Liver (tissue), 3 donors: ENCODE measurements at regions not wholly inside any gene's neighbourhood (a gene's known extent, or its start where the extent isn't known, plus 50 kb on each side); places are given as distances from the start of the nearest gene placed in this dataset.

Experiments
- FOXA1 ChIP-seq: IDR thresholded peaks from 2 replicates; pipeline ENCODE4 v1.6.1; 2016; ENCODE audit warnings: antibody characterized with exemption
- JUND ChIP-seq, 2 donors: IDR thresholded peaks; 2 replicates each; pipeline ENCODE4 v1.6.1; 2016; ENCODE audit warnings: antibody characterized with exemption in 2 of 2
- TAF1 ChIP-seq: conservative IDR thresholded peaks from 2 replicates; pipeline ENCODE4 v1.6.1; 2016; ENCODE audit warnings: antibody characterized with exemption, mild to moderate bottlenecking
- TF ChIP-seq, protein P1 (sequence below): fragments of 150-350 bp; IDR thresholded peaks from 2 replicates; pipeline ENCODE4 v1.5.1; 2017; ENCODE audit warnings: improper control_type of control experiment, low read depth, low read length; ENCODE audit not compliant: missing input control
- TF ChIP-seq, protein P2 (sequence below): IDR thresholded peaks from 2 replicates; pipeline ENCODE4 v1.6.1; 2016; ENCODE audit warnings: antibody characterized with exemption
- TF ChIP-seq, protein P3 (sequence below): IDR thresholded peaks from 2 replicates; pipeline ENCODE4 v1.6.1; 2016; ENCODE audit warnings: antibody characterized with exemption
- donor health status: healthy.
- donor health status: healthy.

DNA sequence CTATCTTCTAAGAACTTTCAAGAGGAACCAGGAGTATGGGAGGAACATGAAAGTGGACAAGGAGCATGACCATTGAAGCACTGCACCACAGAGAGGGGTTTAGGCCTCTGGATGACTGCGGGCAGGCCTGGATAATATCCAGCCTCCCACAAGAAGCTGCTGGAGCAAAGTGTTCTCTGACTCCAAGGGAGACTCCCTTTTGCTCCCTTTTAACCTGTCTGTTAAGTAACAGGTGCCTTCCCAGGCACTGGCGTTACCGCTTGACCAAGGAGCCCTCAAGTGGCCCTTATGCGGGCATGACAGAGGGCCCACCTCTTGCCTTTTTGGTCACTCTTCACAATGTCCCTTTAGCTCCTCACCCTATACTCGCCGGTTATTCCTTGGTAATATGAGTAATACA is 666.2 kb downstream of the SLITRK6 start:
- TF ChIP-seq, protein P1, sequence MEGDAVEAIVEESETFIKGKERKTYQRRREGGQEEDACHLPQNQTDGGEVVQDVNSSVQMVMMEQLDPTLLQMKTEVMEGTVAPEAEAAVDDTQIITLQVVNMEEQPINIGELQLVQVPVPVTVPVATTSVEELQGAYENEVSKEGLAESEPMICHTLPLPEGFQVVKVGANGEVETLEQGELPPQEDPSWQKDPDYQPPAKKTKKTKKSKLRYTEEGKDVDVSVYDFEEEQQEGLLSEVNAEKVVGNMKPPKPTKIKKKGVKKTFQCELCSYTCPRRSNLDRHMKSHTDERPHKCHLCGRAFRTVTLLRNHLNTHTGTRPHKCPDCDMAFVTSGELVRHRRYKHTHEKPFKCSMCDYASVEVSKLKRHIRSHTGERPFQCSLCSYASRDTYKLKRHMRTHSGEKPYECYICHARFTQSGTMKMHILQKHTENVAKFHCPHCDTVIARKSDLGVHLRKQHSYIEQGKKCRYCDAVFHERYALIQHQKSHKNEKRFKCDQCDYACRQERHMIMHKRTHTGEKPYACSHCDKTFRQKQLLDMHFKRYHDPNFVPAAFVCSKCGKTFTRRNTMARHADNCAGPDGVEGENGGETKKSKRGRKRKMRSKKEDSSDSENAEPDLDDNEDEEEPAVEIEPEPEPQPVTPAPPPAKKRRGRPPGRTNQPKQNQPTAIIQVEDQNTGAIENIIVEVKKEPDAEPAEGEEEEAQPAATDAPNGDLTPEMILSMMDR: no peak
- TF ChIP-seq, protein P2, sequence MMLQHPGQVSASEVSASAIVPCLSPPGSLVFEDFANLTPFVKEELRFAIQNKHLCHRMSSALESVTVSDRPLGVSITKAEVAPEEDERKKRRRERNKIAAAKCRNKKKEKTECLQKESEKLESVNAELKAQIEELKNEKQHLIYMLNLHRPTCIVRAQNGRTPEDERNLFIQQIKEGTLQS: no peak
- TF ChIP-seq JUND (IDR thresholded peaks at IDR 0.05) (no peak), FOXA1 (no peak), TAF1 (no peak)
- TF ChIP-seq, protein P3, sequence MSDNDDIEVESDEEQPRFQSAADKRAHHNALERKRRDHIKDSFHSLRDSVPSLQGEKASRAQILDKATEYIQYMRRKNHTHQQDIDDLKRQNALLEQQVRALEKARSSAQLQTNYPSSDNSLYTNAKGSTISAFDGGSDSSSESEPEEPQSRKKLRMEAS: no peak
